OCI-LY7 (cell line): ENCODE measurements at regions not wholly inside any gene's neighbourhood (a gene's known extent, or its start where the extent isn't known, plus 50 kb on each side); places are given as distances from the start of the nearest gene placed in this dataset.

Experiments used
- BruUV-seq: library from RNA; stranded (reverse); fragments of 400-500 nt; replicated peaks from 2 replicates; lab custom pipeline; 2021; lab: Mats Ljungman, UMichigan
- CTCF ChIA-PET: fragments of 300-600 bp; sonication (Branson Sonifier 250); formaldehyde crosslinking; loops from one replicate; lab custom pipeline; 2022; ENCODE audit warnings: antibody characterized with exemption; ENCODE audit not compliant: unreplicated experiment; lab: Charles Lee
- POLR2A ChIA-PET: fragments of 300-600 bp; sonication (Branson Sonifier 250); formaldehyde crosslinking; loops from one replicate; lab custom pipeline; 2022; ENCODE audit warnings: antibody characterized with exemption; lab: Charles Lee
- DNase-seq: peaks from one replicate; pipeline ENCODE4 v3.0.0-alpha.2; 2015; ENCODE audit warnings: low spot score
- H2AFZ ChIP-seq: fragments of 200-600 bp; sonication (generic), shearing (Covaris generic); 2 replicates; pipeline ENCODE4 v1.6.1; 2014; ENCODE audit warnings: mild to moderate bottlenecking, antibody characterized with exemption, low read length, moderate library complexity
- H3K27ac ChIP-seq: fragments of 200-600 bp; sonication (generic); 2 replicates; pipeline ENCODE4 v1.5.1; 2014; ENCODE audit warnings: mixed run types, low read depth, mild to moderate bottlenecking, moderate library complexity, low read length, inconsistent platforms; ENCODE audit not compliant: poor library complexity, severe bottlenecking
- H3K36me3 ChIP-seq: fragments of 200-600 bp; sonication (generic); 2 replicates; pipeline ENCODE4 v1.6.1; 2014; ENCODE audit warnings: mild to moderate bottlenecking, antibody characterized with exemption, low read length, moderate library complexity, mixed read lengths; ENCODE audit not compliant: insufficient read depth
- H3K4me1 ChIP-seq: fragments of 200-600 bp; sonication (generic); 2 replicates; pipeline ENCODE4 v1.5.1; 2014; ENCODE audit warnings: mild to moderate bottlenecking, low read length; ENCODE audit not compliant: insufficient read depth, poor library complexity, severe bottlenecking
- H3K4me2 ChIP-seq: fragments of 200-600 bp; sonication (generic); 2 replicates; pipeline ENCODE4 v1.6.1; 2014; ENCODE audit warnings: mild to moderate bottlenecking, low read length
- H3K4me3 ChIP-seq: fragments of 200-600 bp; sonication (generic); 2 replicates; pipeline ENCODE4 v1.5.1; 2014; ENCODE audit warnings: mild to moderate bottlenecking, low read depth, low read length; ENCODE audit not compliant: poor library complexity, severe bottlenecking
- H3K79me2 ChIP-seq: fragments of 200-600 bp; sonication (generic); 2 replicates; pipeline ENCODE4 v1.6.1; 2016; ENCODE audit warnings: low read depth, mild to moderate bottlenecking, low read length, moderate library complexity, mixed read lengths; ENCODE audit not compliant: insufficient read depth
- H3K9me2 ChIP-seq: fragments of 200-600 bp; sonication (generic); 2 replicates; pipeline ENCODE4 v1.6.1; 2016; ENCODE audit warnings: mild to moderate bottlenecking, low read length, mixed read lengths; ENCODE audit not compliant: insufficient read depth
- H3K9me3 ChIP-seq: fragments of 200-600 bp; sonication (generic); 2 replicates; pipeline ENCODE4 v1.6.1; 2014; ENCODE audit warnings: mild to moderate bottlenecking, mixed run types, low read length, mixed read lengths
- H4K20me1 ChIP-seq: fragments of 200-600 bp; sonication (generic); 2 replicates; pipeline ENCODE4 v1.6.1; 2014; ENCODE audit warnings: mild to moderate bottlenecking, antibody characterized with exemption, low read length, moderate library complexity, mixed read lengths; ENCODE audit not compliant: insufficient read depth
- EZH2phosphoT487 ChIP-seq: fragments of 200-600 bp; sonication (generic); IDR thresholded peaks from 2 replicates; pipeline ENCODE4 v1.6.1; 2018; ENCODE audit warnings: low read depth, borderline replicate concordance, mild to moderate bottlenecking, mixed run types, antibody characterized with exemption, low read length, moderate library complexity, mixed read lengths
- intact Hi-C: fragments of 100-400 bp; cut with micrococcal nuclease; formaldehyde crosslinking; loops from one replicate; pipeline ENCODE4 v1.10.0; 2022; ENCODE audit not compliant: unreplicated experiment
- TF ChIP-seq, protein P1 (sequence below): fragments of 200-600 bp; sonication (generic); conservative IDR thresholded peaks from 2 replicates; pipeline ENCODE4 v1.5.1; 2014; ENCODE audit warnings: mild to moderate bottlenecking, antibody characterized with exemption, low read length, moderate library complexity, mixed read lengths

DNA sequence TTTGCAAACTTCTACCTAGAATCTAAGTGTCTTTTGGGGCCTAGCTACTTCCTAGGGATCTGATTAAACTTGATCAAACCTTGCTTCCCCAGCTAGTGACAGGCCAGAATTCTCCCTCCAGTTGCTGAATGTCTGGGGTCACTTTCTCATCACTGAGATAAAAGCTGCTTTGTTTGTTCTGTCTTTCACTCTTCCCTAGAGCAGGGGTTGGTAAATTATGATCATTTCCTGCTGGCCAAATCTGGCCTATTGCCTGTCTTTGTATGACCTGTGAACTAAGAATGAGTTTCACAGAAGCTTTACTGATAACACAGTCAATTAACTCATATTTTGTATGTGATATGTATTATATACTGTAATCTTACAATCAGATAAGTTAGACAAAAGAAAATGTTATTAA, 157.8 kb upstream of the AADAT start:
- no peak overlapping the region for H3K27ac ChIP-seq
- H3K9me2 ChIP-seq, result no peaks in the 10 kb centered on the region
- ChIA-PET CTCF (interaction anchor here (1.3 kb wide), 1 partner anchor 12 kb away, joined by 3 read pairs; no protein-coding TSS in a partner anchor), POLR2A (interaction anchor here (1.3 kb wide), 1 partner anchor 49 kb away, joined by 3 read pairs; no protein-coding TSS in a partner anchor)
- H3K4me2 ChIP-seq, result no peak overlapping the region
- DNase-seq, result no peak
- no peaks in the 10 kb centered on the region for H3K36me3 ChIP-seq
- no TSS peak for BruUV-seq
- no peak for TF ChIP-seq EZH2phosphoT487
- TF ChIP-seq, protein P1, sequence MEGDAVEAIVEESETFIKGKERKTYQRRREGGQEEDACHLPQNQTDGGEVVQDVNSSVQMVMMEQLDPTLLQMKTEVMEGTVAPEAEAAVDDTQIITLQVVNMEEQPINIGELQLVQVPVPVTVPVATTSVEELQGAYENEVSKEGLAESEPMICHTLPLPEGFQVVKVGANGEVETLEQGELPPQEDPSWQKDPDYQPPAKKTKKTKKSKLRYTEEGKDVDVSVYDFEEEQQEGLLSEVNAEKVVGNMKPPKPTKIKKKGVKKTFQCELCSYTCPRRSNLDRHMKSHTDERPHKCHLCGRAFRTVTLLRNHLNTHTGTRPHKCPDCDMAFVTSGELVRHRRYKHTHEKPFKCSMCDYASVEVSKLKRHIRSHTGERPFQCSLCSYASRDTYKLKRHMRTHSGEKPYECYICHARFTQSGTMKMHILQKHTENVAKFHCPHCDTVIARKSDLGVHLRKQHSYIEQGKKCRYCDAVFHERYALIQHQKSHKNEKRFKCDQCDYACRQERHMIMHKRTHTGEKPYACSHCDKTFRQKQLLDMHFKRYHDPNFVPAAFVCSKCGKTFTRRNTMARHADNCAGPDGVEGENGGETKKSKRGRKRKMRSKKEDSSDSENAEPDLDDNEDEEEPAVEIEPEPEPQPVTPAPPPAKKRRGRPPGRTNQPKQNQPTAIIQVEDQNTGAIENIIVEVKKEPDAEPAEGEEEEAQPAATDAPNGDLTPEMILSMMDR, result no peak
- intact Hi-C loops, result no loop called here
- no peak overlapping the region for H2AFZ ChIP-seq
- H3K9me3 ChIP-seq, result no peaks in the 10 kb centered on the region
- no peaks in the 10 kb centered on the region for H3K4me1 ChIP-seq
- H3K79me2 ChIP-seq, result no peaks in the 10 kb centered on the region
- no peak overlapping the region for H3K4me3 ChIP-seq
- no peaks in the 10 kb centered on the region for H4K20me1 ChIP-seq

DNA sequence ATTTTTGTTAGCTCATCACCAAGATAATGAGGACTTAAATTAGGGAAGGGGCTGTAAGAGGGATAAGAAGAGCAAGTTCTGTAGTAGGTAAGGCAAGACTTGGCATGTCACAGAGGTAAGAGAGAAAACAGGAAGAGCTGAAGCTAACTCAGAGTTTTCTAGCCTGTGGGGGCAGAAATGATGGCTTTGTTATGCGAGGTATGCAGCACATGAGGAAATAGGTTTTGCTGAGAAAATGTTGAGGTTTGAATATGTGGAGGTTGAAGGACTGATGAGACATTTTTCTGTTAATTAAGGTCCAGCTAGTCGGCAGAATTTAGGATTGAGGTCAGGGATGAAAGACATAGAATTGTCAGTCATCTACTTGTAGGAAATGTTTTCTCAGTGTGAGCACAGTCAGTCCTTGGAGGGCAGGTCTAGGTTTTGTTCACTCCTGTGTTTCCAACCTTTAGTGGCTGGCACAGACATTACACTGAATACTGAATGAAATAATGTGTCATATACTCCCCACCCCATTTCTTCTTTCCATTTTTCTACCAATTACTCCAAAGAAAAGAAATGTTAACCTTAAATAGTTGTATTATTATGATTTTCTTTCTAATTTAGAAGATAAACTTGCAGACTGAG, 154.0 kb upstream of the AADAT start:
- POLR2A ChIA-PET, result interaction anchor here (1.2 kb wide), 1 partner anchor 11 kb away, joined by 4 read pairs; no protein-coding TSS in a partner anchor
- Histone ChIP-seq H3K27ac (no peak overlapping the region), H3K4me2 (no peak overlapping the region), H2AFZ (no peak overlapping the region; the same call in 1 of the 2 replicates), H3K9me3 (no peaks in the 10 kb centered on the region), H3K9me2 (no peaks in the 10 kb centered on the region), H4K20me1 (no peaks in the 10 kb centered on the region), H3K4me3 (no peak overlapping the region), H3K79me2 (no peaks in the 10 kb centered on the region), H3K36me3 (no peaks in the 10 kb centered on the region), H3K4me1 (no peaks in the 10 kb centered on the region)
- CTCF ChIA-PET, result no interaction called here
- TF ChIP-seq, protein P1, result no peak
- no peak for TF ChIP-seq EZH2phosphoT487
- intact Hi-C loops, result no loop called here
- BruUV-seq, result no TSS peak
- DNase-seq, result no peak

DNA sequence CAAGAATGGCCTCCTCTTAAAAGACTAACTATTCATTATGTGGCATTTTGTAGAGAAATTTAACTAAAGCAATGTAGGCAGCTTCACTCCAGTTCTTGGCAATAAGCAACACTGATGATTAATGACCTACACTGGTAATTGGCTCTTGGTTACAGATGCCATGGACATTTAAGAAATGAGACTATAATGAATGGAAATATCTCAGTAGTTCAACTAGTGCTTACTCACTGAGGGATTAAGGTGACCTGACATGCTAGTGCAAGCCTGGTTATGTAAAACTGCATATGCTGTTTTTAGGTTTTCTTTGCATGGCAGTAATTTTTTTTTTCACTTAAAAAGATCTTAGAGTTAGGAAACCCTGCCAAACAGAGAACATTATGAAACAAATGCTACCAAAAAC, 152.7 kb upstream of the AADAT start:
- no peaks in the 10 kb centered on the region for H3K9me2 ChIP-seq
- no peak for DNase-seq
- no peaks in the 10 kb centered on the region for H4K20me1 ChIP-seq
- no peak overlapping the region for H3K4me3 ChIP-seq
- H3K36me3 ChIP-seq, result no peaks in the 10 kb centered on the region
- H3K4me2 ChIP-seq, result no peak overlapping the region
- ChIA-PET CTCF (no interaction called here), POLR2A (no interaction called here)
- no TSS peak for BruUV-seq
- intact Hi-C loops, result no loop called here
- no peak for TF ChIP-seq EZH2phosphoT487
- TF ChIP-seq, protein P1, result no peak
- H3K27ac ChIP-seq, result no peak overlapping the region
- H3K79me2 ChIP-seq, result no peaks in the 10 kb centered on the region
- no peaks in the 10 kb centered on the region for H3K9me3 ChIP-seq
- H3K4me1 ChIP-seq, result no peaks in the 10 kb centered on the region
- H2AFZ ChIP-seq, result no peak overlapping the region
